ENCODE measurements at regions not wholly inside any gene's neighbourhood (a gene's known extent, or its start where the extent isn't known, plus 50 kb on each side); places are given as distances from the start of the nearest gene placed in this dataset.

GRCh38 chr6:71157345-71157744, 131.3 kb upstream of the OGFRL1 start:
- no peak overlapping the region for H3K4me3 ChIP-seq (ENCODE audit: insufficient read depth in 1 of 2, low read depth in 1 of 2, low read length in 2 of 2)
- no peak overlapping the region for H2BK15ac ChIP-seq (ENCODE audit: low read depth, poor library complexity, severe bottlenecking)
- no peak overlapping the region for H2BK12ac ChIP-seq (ENCODE audit: low read length in 2 of 2)
- H3K14ac ChIP-seq (ENCODE audit: low read length in 2 of 2), result no peak overlapping the region
- no peaks in the 10 kb centered on the region for H3K79me1 ChIP-seq (replicated peaks; ENCODE audit: low read length, poor library complexity, severe bottlenecking)
- no peak overlapping the region for H3K23ac ChIP-seq (ENCODE audit: low read length in 2 of 2)
- H2AFZ ChIP-seq (ENCODE audit: low read depth, low read length), result no peak overlapping the region
- no peak overlapping the region for H3K4ac ChIP-seq (ENCODE audit: low read depth in 1 of 2, low read length in 2 of 2)
- no peaks in the 10 kb centered on the region for H3K9me3 ChIP-seq (ENCODE audit: control insufficient read depth, low read length)
- no peak overlapping the region for H4K91ac ChIP-seq (ENCODE audit: low read length)
- no peak overlapping the region for H4K8ac ChIP-seq (ENCODE audit: low read length)
- no peak overlapping the region for H2BK5ac ChIP-seq (ENCODE audit: low read depth, low read length, poor library complexity, severe bottlenecking)
- H3K27ac ChIP-seq (ENCODE audit: low read length, poor library complexity, severe bottlenecking), result no peak overlapping the region
- no peak overlapping the region for H2AK5ac ChIP-seq (ENCODE audit: low read length, severe bottlenecking)
- no peaks in the 10 kb centered on the region for H3K27me3 ChIP-seq (ENCODE audit: control insufficient read depth in 1 of 2, insufficient read depth in 1 of 2, low read length in 2 of 2)
- DNase-seq, result no peak
- no peak overlapping the region for H3K4me2 ChIP-seq (ENCODE audit: low read length, poor library complexity, severe bottlenecking)
- H3K4me1 ChIP-seq (ENCODE audit: control insufficient read depth, insufficient read depth, low read depth, low read length), result no peaks in the 10 kb centered on the region
- no peak overlapping the region for H2BK120ac ChIP-seq (ENCODE audit: low read depth, low read length)
- WGBS, result 70% methylated on average over 1 of the region's 1 CpG
- no peak overlapping the region for H3K9ac ChIP-seq (ENCODE audit: low read length)
- H3K18ac ChIP-seq (ENCODE audit: low read depth in 1 of 2, low read length in 2 of 2), result no peak overlapping the region
- H3K36me3 ChIP-seq (ENCODE audit: control insufficient read depth in 1 of 2, insufficient read depth in 2 of 2, low read depth in 1 of 2, low read length in 2 of 2), result no peaks in the 10 kb centered on the region

- Histone ChIP-seq H3K9me3 (ENCODE audit: control insufficient read depth, low read length) (no peaks in the 10 kb centered on the region), H3K36me3 (ENCODE audit: control insufficient read depth in 1 of 2, insufficient read depth in 2 of 2, low read depth in 1 of 2, low read length in 2 of 2) (no peaks in the 10 kb centered on the region), H2AK5ac (ENCODE audit: low read length, severe bottlenecking) (no peak overlapping the region), H3K4me2 (ENCODE audit: low read length, poor library complexity, severe bottlenecking) (no peak overlapping the region), H4K91ac (ENCODE audit: low read length) (no peak overlapping the region), H4K8ac (ENCODE audit: low read length) (no peak overlapping the region), H2BK12ac (ENCODE audit: low read length in 2 of 2) (no peak overlapping the region), H2BK5ac (ENCODE audit: low read depth, low read length, poor library complexity, severe bottlenecking) (no peak overlapping the region), H2AFZ (ENCODE audit: low read depth, low read length) (no peak overlapping the region), H2BK15ac (ENCODE audit: low read depth, poor library complexity, severe bottlenecking) (no peak overlapping the region), H3K4me1 (ENCODE audit: control insufficient read depth, insufficient read depth, low read depth, low read length) (no peaks in the 10 kb centered on the region), H3K79me1 (replicated peaks; ENCODE audit: low read length, poor library complexity, severe bottlenecking) (no peaks in the 10 kb centered on the region), H3K4me3 (ENCODE audit: insufficient read depth in 1 of 2, low read depth in 1 of 2, low read length in 2 of 2) (no peak overlapping the region), H3K14ac (ENCODE audit: low read length in 2 of 2) (no peak overlapping the region), H2BK120ac (ENCODE audit: low read depth, low read length) (no peak overlapping the region), H3K23ac (ENCODE audit: low read length in 2 of 2) (no peak overlapping the region), H3K18ac (ENCODE audit: low read depth in 1 of 2, low read length in 2 of 2) (no peak overlapping the region), H3K9ac (ENCODE audit: low read length) (no peak overlapping the region), H3K27me3 (ENCODE audit: control insufficient read depth in 1 of 2, insufficient read depth in 1 of 2, low read length in 2 of 2) (no peaks in the 10 kb centered on the region), H3K4ac (ENCODE audit: low read depth in 1 of 2, low read length in 2 of 2) (no peak overlapping the region), H3K27ac (ENCODE audit: low read length, poor library complexity, severe bottlenecking) (no peak overlapping the region)
- no peak for DNase-seq
- WGBS, result 97% methylated on average over 19 of the region's 22 CpGs
Observed at GRCh38 chr6:71164890-71165289, 123.7 kb upstream of the OGFRL1 start.

- Histone ChIP-seq H4K8ac (ENCODE audit: low read length) (no peak overlapping the region), H2BK120ac (ENCODE audit: low read depth, low read length) (no peak overlapping the region), H3K23ac (ENCODE audit: low read length in 2 of 2) (no peak overlapping the region), H3K4me1 (ENCODE audit: control insufficient read depth, insufficient read depth, low read depth, low read length) (no peaks in the 10 kb centered on the region), H3K9ac (ENCODE audit: low read length) (no peak overlapping the region), H4K91ac (ENCODE audit: low read length) (no peak overlapping the region), H3K4me2 (ENCODE audit: low read length, poor library complexity, severe bottlenecking) (no peak overlapping the region), H3K4me3 (ENCODE audit: insufficient read depth in 1 of 2, low read depth in 1 of 2, low read length in 2 of 2) (no peak overlapping the region), H2AFZ (ENCODE audit: low read depth, low read length) (no peak overlapping the region), H2BK12ac (ENCODE audit: low read length in 2 of 2) (no peak overlapping the region), H3K4ac (ENCODE audit: low read depth in 1 of 2, low read length in 2 of 2) (no peak overlapping the region), H3K79me1 (replicated peaks; ENCODE audit: low read length, poor library complexity, severe bottlenecking) (no peaks in the 10 kb centered on the region), H3K9me3 (ENCODE audit: control insufficient read depth, low read length) (no peaks in the 10 kb centered on the region), H3K27ac (ENCODE audit: low read length, poor library complexity, severe bottlenecking) (no peak overlapping the region), H2BK15ac (ENCODE audit: low read depth, poor library complexity, severe bottlenecking) (no peak overlapping the region), H3K27me3 (ENCODE audit: control insufficient read depth in 1 of 2, insufficient read depth in 1 of 2, low read length in 2 of 2) (no peaks in the 10 kb centered on the region), H2AK5ac (ENCODE audit: low read length, severe bottlenecking) (no peak overlapping the region), H3K14ac (ENCODE audit: low read length in 2 of 2) (no peak overlapping the region), H3K18ac (ENCODE audit: low read depth in 1 of 2, low read length in 2 of 2) (no peak overlapping the region), H3K36me3 (ENCODE audit: control insufficient read depth in 1 of 2, insufficient read depth in 2 of 2, low read depth in 1 of 2, low read length in 2 of 2) (no peaks in the 10 kb centered on the region), H2BK5ac (ENCODE audit: low read depth, low read length, poor library complexity, severe bottlenecking) (no peak overlapping the region)
- WGBS, result 100% methylated on average over 1 of the region's 1 CpG
- no peak for DNase-seq
Observed at GRCh38 chr6:71168233-71168765, 120.3 kb upstream of the OGFRL1 start.

GRCh38 chr6:71171497-71172070, 117.0 kb upstream of the OGFRL1 start:
- no peak overlapping the region for H2AFZ ChIP-seq (ENCODE audit: low read depth, low read length)
- no peak overlapping the region for H3K18ac ChIP-seq (ENCODE audit: low read depth in 1 of 2, low read length in 2 of 2)
- no peak for DNase-seq
- no peak overlapping the region for H3K4ac ChIP-seq (ENCODE audit: low read depth in 1 of 2, low read length in 2 of 2)
- H3K36me3 ChIP-seq (ENCODE audit: control insufficient read depth in 1 of 2, insufficient read depth in 2 of 2, low read depth in 1 of 2, low read length in 2 of 2), result no peaks in the 10 kb centered on the region
- no peak overlapping the region for H3K23ac ChIP-seq (ENCODE audit: low read length in 2 of 2)
- H2BK12ac ChIP-seq (ENCODE audit: low read length in 2 of 2), result no peak overlapping the region
- no peak overlapping the region for H3K27ac ChIP-seq (ENCODE audit: low read length, poor library complexity, severe bottlenecking)
- no peak overlapping the region for H4K8ac ChIP-seq (ENCODE audit: low read length)
- no peak overlapping the region for H2BK5ac ChIP-seq (ENCODE audit: low read depth, low read length, poor library complexity, severe bottlenecking)
- no peaks in the 10 kb centered on the region for H3K27me3 ChIP-seq (ENCODE audit: control insufficient read depth in 1 of 2, insufficient read depth in 1 of 2, low read length in 2 of 2)
- no peaks in the 10 kb centered on the region for H3K9me3 ChIP-seq (ENCODE audit: control insufficient read depth, low read length)
- H3K79me1 ChIP-seq (replicated peaks; ENCODE audit: low read length, poor library complexity, severe bottlenecking), result no peaks in the 10 kb centered on the region
- H2BK120ac ChIP-seq (ENCODE audit: low read depth, low read length), result no peak overlapping the region
- H3K4me3 ChIP-seq (ENCODE audit: insufficient read depth in 1 of 2, low read depth in 1 of 2, low read length in 2 of 2), result no peak overlapping the region
- no peak overlapping the region for H2BK15ac ChIP-seq (ENCODE audit: low read depth, poor library complexity, severe bottlenecking)
- no peak overlapping the region for H3K4me2 ChIP-seq (ENCODE audit: low read length, poor library complexity, severe bottlenecking)
- WGBS, result no CpG with 5 or more reads among the region's 2 CpGs
- H3K14ac ChIP-seq (ENCODE audit: low read length in 2 of 2), result no peak overlapping the region
- H2AK5ac ChIP-seq (ENCODE audit: low read length, severe bottlenecking), result no peak overlapping the region
- no peak overlapping the region for H4K91ac ChIP-seq (ENCODE audit: low read length)
- H3K9ac ChIP-seq (ENCODE audit: low read length), result no peak overlapping the region
- H3K4me1 ChIP-seq (ENCODE audit: control insufficient read depth, insufficient read depth, low read depth, low read length), result no peaks in the 10 kb centered on the region

Data from mesenchymal stem cell (in vitro differentiated cells and primary cell).